Panc1 (cell line): ENCODE measurements at regions not wholly inside any gene's neighbourhood (a gene's known extent, or its start where the extent isn't known, plus 50 kb on each side); places are given as distances from the start of the nearest gene placed in this dataset.
"Not testable (repeated sequence)": the region's sequence is repeated elsewhere in the genome, so short reads cannot be mapped to it uniquely, and the experiment has no call there.

ENCODE experiments used
- ATAC-seq: fragments of 200-7000 bp; cut with Tn5 transposase; 2 replicates; pipeline ENCODE4 v1.9.1; 2020; ENCODE audit warnings: mild to moderate bottlenecking, moderate library complexity
- BruUV-seq: library from RNA; stranded (reverse); fragments of 400-500 nt; replicated peaks from 2 replicates; lab custom pipeline; 2021; lab: Mats Ljungman, UMichigan
- CTCF ChIA-PET: fragments of 300-600 bp; sonication (Branson Sonifier 250); formaldehyde crosslinking; loops from one replicate; lab custom pipeline; 2022; ENCODE audit warnings: antibody characterized with exemption; lab: Charles Lee
- POLR2A ChIA-PET: fragments of 300-600 bp; sonication (Branson Sonifier 250); formaldehyde crosslinking; loops from one replicate; lab custom pipeline; 2022; ENCODE audit warnings: antibody characterized with exemption; lab: Charles Lee
- DNase-seq: peaks from one replicate; pipeline ENCODE4 v3.0.0-alpha.2; 2010; ENCODE audit warnings: low read depth, low spot score
- H3K27ac ChIP-seq: 2 replicates; pipeline ENCODE4 v1.5.1; 2011; ENCODE audit warnings: mild to moderate bottlenecking, low read length, inconsistent platforms
- H3K27me3 ChIP-seq: fragments of 200-500 bp; sonication (Bioruptor generic); 2 replicates; pipeline ENCODE4 v1.6.0; 2014; ENCODE audit warnings: low read length, inconsistent platforms; ENCODE audit not compliant: control insufficient read depth, insufficient read depth
- H3K36me3 ChIP-seq: fragments of 200-500 bp; sonication (Bioruptor generic); 2 replicates; pipeline ENCODE4 v1.5.1; 2014; ENCODE audit warnings: inconsistent platforms, mild to moderate bottlenecking, low read length, moderate library complexity; ENCODE audit not compliant: control insufficient read depth, insufficient read depth
- H3K4me1 ChIP-seq: 2 replicates; pipeline ENCODE4 v1.5.1; 2011; ENCODE audit warnings: inconsistent platforms, mild to moderate bottlenecking, low read length, moderate library complexity; ENCODE audit not compliant: control insufficient read depth, insufficient read depth
- H3K4me3 ChIP-seq, 2 experiments: 2 replicates each; pipeline ENCODE4 v1.5.1; 2011 to 2012; ENCODE audit warnings: low read depth in 2 of 2, low read length in 2 of 2, mild to moderate bottlenecking in 2 of 2, inconsistent platforms in 1 of 2, moderate library complexity in 1 of 2
- H3K9me3 ChIP-seq: fragments of 200-500 bp; sonication (Bioruptor generic); 2 replicates; pipeline ENCODE4 v1.5.1; 2014; ENCODE audit warnings: low read depth, mild to moderate bottlenecking, inconsistent platforms, low read length, moderate library complexity; ENCODE audit not compliant: control insufficient read depth, insufficient read depth
- in situ Hi-C: cut with HindIII; loops from 2 replicates; pipeline ENCODE4 v1.10.0; 2016; ENCODE audit warnings: low sequenced_read_pairs, low pct_unique_long_range_greater_than_20kb
- intact Hi-C: fragments of 100-400 bp; cut with micrococcal nuclease; formaldehyde crosslinking; loops from one replicate; pipeline ENCODE4 v1.10.0; 2022; ENCODE audit not compliant: unreplicated experiment
- TF ChIP-seq, protein P1 (sequence below): fragments of 450-650 bp; IDR thresholded peaks from 2 replicates; pipeline ENCODE4 v1.5.1; 2017; ENCODE audit warnings: mild to moderate bottlenecking

DNA sequence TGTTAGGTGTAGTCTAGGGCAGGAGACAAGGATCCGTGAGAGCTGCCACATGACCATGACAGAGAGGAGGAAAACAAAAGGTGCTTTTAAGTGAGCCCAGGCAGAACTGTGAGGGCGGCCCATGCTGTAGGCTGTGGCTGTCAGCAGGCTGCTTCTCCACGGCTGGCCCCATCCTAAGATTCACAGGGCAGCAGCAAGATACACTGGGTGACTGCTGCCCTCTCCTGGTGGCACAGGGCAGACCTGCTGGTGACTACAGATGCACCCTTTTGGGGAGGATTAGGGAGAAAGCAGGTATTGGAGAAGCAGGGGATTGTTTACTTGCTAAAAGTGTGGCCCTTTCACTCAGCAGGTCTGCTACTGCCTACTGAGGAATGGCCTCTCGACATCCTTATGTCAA lies 112.2 kb upstream of the CCZ1B start:
- ATAC-seq, BruUV-seq, POLR2A ChIA-PET, H3K27me3 ChIP-seq, H3K36me3 ChIP-seq, H3K9me3 ChIP-seq, H3K4me1 ChIP-seq, H3K27ac ChIP-seq, CTCF ChIA-PET, intact Hi-C loops, H3K4me3 ChIP-seq, in situ Hi-C loops, DNase-seq: not testable (repeated sequence)
- TF ChIP-seq, protein P1, sequence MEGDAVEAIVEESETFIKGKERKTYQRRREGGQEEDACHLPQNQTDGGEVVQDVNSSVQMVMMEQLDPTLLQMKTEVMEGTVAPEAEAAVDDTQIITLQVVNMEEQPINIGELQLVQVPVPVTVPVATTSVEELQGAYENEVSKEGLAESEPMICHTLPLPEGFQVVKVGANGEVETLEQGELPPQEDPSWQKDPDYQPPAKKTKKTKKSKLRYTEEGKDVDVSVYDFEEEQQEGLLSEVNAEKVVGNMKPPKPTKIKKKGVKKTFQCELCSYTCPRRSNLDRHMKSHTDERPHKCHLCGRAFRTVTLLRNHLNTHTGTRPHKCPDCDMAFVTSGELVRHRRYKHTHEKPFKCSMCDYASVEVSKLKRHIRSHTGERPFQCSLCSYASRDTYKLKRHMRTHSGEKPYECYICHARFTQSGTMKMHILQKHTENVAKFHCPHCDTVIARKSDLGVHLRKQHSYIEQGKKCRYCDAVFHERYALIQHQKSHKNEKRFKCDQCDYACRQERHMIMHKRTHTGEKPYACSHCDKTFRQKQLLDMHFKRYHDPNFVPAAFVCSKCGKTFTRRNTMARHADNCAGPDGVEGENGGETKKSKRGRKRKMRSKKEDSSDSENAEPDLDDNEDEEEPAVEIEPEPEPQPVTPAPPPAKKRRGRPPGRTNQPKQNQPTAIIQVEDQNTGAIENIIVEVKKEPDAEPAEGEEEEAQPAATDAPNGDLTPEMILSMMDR: peak; percentile 86

DNA sequence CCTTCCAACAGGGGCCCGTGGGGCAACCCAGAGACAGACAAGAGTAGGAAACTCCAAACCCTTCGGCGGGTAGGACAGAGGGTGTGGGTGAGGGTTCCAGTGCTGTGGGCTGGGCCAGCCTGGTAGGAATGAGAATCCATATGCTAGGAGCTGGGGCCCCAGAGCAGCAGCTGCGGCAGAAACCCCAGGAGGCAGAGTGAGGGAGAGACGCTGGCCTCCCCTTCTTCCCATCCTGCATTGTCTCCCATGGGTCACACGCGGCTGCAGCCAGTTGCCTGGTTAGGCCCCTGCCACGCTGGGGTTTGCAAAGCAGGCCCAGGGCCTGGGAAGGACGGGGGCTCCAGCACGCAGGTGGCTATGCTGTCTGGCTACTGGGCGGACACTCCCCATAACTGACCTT lies 113.1 kb upstream of the CCZ1B start:
- ATAC-seq, H3K4me1 ChIP-seq, H3K36me3 ChIP-seq, H3K9me3 ChIP-seq, H3K27ac ChIP-seq, intact Hi-C loops, DNase-seq, H3K4me3 ChIP-seq, POLR2A ChIA-PET, BruUV-seq, H3K27me3 ChIP-seq, CTCF ChIA-PET, in situ Hi-C loops: not testable (repeated sequence)

DNA sequence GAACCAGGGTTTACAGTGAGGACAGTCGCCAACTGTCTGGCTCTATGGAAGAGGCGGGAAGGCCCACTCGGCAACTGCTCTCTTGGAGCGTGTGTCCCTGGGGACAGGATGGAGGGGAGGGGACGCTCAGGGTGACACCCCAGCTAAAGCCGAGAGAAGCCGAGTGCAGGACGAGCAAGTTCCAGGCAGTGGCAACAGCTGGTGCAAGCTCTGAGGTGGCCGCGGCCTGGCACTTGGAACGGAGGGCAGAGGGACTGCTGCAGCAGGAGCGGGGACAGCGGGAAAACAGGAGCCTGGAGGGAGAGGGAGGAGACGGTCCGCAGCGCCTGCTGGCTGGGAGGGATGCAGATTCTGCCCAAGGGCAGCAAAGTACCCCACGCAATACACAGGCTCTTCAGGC lies 113.8 kb upstream of the CCZ1B start:
- H3K27me3 ChIP-seq, POLR2A ChIA-PET, ATAC-seq, H3K4me3 ChIP-seq, DNase-seq, in situ Hi-C loops, H3K9me3 ChIP-seq, H3K4me1 ChIP-seq, H3K27ac ChIP-seq, intact Hi-C loops, CTCF ChIA-PET, H3K36me3 ChIP-seq, BruUV-seq: not testable (repeated sequence)

DNA sequence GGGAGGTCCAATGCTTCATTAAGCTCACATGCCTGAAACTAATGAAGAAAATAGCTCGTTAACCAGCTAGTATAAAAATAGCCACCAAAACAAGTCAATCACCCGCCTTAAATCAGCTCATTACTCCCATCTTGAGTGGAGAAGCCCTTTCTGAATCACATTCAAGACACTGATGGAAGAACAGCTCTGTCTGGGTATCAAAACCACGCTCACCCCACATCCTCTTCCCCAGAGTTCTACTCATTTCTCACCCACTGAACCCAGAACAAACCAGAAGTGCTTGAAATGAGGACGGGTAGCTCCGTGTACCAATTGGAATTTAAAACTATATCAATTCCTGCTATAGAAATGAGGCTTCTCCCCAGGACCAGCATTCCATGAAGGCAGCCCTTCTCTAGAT lies 120.8 kb upstream of the CCZ1B start:
- intact Hi-C loops, CTCF ChIA-PET, H3K4me3 ChIP-seq, DNase-seq, H3K27ac ChIP-seq, H3K27me3 ChIP-seq, H3K4me1 ChIP-seq, BruUV-seq, in situ Hi-C loops, H3K36me3 ChIP-seq, POLR2A ChIA-PET, ATAC-seq, H3K9me3 ChIP-seq: not testable (repeated sequence)

DNA sequence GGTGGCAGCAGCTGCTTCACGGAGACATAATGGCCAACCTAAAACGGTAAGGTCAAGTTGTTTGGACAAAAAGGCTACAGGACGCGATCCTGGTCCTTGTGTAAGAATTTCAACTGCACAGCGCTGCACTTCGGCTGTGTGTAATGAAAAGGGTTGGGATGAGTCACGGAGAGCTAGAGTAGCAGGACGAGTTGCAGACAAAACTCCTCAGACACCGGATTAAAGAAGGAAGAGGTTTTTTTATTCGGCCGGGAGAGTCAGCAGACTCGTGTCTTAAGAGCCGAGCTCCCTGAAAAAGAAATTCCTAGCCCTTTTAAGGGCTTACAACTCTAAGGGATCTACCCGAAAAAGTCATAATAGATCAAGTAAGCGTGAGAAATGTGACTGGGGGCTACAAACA lies 124.2 kb upstream of the CCZ1B start:
- H3K9me3 ChIP-seq, H3K4me3 ChIP-seq, CTCF ChIA-PET, H3K27me3 ChIP-seq, H3K27ac ChIP-seq, POLR2A ChIA-PET, H3K4me1 ChIP-seq, ATAC-seq, BruUV-seq, DNase-seq, H3K36me3 ChIP-seq, in situ Hi-C loops: not testable (repeated sequence)
- intact Hi-C loops: loop anchor here (10.0 kb wide), 1 partner anchor 455 kb away; no protein-coding TSS in a partner anchor
